Neural cell (in vitro differentiated cells): ENCODE measurements at regions not wholly inside any gene's neighbourhood (a gene's known extent, or its start where the extent isn't known, plus 50 kb on each side); places are given as distances from the start of the nearest gene placed in this dataset.

ENCODE experiments used
- EP300 ChIP-seq: fragments of 450-650 bp; conservative IDR thresholded peaks from 2 replicates; pipeline ENCODE4 v1.6.1; 2014; ENCODE audit warnings: antibody characterized with exemption, mild to moderate bottlenecking, moderate library complexity; ENCODE audit not compliant: poor library complexity, severe bottlenecking
- EZH2 ChIP-seq: fragments of 200-600, 300-800 bp; shearing (Covaris generic), sonication (generic); IDR thresholded peaks from 2 replicates; pipeline ENCODE4 v1.6.1; 2014; ENCODE audit warnings: antibody characterized with exemption, low read length, borderline replicate concordance, mild to moderate bottlenecking; ENCODE audit not compliant: insufficient read depth, poor library complexity, severe bottlenecking
- POLR2AphosphoS5 ChIP-seq: IDR thresholded peaks from 2 replicates; pipeline ENCODE4 v1.6.1; 2012
- RAD21 ChIP-seq: fragments of 450-650 bp; conservative IDR thresholded peaks from 2 replicates; pipeline ENCODE4 v1.6.1; 2014; ENCODE audit warnings: antibody characterized with exemption, mild to moderate bottlenecking, moderate library complexity
- SMC3 ChIP-seq: fragments of 450-650 bp; conservative IDR thresholded peaks from 2 replicates; pipeline ENCODE4 v1.6.1; 2014; ENCODE audit warnings: antibody characterized with exemption, mild to moderate bottlenecking, moderate library complexity; ENCODE audit not compliant: poor library complexity
- TAF1 ChIP-seq: IDR thresholded peaks from 2 replicates; pipeline ENCODE4 v1.6.1; 2012; ENCODE audit warnings: low read depth
- TF ChIP-seq, protein P1 (sequence below): fragments of 450-650 bp; IDR thresholded peaks from 2 replicates; pipeline ENCODE4 v1.5.1; 2014; ENCODE audit warnings: antibody characterized with exemption, mild to moderate bottlenecking, moderate library complexity; ENCODE audit not compliant: poor library complexity, severe bottlenecking
- TF ChIP-seq, protein P2 (sequence below): IDR thresholded peaks from 2 replicates; pipeline ENCODE4 v1.6.1; 2012; ENCODE audit warnings: borderline replicate concordance

GRCh38 chr15:25493823-25494526 is 55.2 kb upstream of the UBE3A start:
- TF ChIP-seq EZH2 (no peak), EP300 (no peak), POLR2AphosphoS5 (no peak), SMC3 (no peak), TAF1 (no peak), RAD21 (no peak)
- TF ChIP-seq, protein P1, sequence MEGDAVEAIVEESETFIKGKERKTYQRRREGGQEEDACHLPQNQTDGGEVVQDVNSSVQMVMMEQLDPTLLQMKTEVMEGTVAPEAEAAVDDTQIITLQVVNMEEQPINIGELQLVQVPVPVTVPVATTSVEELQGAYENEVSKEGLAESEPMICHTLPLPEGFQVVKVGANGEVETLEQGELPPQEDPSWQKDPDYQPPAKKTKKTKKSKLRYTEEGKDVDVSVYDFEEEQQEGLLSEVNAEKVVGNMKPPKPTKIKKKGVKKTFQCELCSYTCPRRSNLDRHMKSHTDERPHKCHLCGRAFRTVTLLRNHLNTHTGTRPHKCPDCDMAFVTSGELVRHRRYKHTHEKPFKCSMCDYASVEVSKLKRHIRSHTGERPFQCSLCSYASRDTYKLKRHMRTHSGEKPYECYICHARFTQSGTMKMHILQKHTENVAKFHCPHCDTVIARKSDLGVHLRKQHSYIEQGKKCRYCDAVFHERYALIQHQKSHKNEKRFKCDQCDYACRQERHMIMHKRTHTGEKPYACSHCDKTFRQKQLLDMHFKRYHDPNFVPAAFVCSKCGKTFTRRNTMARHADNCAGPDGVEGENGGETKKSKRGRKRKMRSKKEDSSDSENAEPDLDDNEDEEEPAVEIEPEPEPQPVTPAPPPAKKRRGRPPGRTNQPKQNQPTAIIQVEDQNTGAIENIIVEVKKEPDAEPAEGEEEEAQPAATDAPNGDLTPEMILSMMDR = no peak
- TF ChIP-seq, protein P2, sequence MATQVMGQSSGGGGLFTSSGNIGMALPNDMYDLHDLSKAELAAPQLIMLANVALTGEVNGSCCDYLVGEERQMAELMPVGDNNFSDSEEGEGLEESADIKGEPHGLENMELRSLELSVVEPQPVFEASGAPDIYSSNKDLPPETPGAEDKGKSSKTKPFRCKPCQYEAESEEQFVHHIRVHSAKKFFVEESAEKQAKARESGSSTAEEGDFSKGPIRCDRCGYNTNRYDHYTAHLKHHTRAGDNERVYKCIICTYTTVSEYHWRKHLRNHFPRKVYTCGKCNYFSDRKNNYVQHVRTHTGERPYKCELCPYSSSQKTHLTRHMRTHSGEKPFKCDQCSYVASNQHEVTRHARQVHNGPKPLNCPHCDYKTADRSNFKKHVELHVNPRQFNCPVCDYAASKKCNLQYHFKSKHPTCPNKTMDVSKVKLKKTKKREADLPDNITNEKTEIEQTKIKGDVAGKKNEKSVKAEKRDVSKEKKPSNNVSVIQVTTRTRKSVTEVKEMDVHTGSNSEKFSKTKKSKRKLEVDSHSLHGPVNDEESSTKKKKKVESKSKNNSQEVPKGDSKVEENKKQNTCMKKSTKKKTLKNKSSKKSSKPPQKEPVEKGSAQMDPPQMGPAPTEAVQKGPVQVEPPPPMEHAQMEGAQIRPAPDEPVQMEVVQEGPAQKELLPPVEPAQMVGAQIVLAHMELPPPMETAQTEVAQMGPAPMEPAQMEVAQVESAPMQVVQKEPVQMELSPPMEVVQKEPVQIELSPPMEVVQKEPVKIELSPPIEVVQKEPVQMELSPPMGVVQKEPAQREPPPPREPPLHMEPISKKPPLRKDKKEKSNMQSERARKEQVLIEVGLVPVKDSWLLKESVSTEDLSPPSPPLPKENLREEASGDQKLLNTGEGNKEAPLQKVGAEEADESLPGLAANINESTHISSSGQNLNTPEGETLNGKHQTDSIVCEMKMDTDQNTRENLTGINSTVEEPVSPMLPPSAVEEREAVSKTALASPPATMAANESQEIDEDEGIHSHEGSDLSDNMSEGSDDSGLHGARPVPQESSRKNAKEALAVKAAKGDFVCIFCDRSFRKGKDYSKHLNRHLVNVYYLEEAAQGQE = no peak
